NCI-H2171 treated with DMSO at 0.1 percent for 48 hours (cell line): ENCODE measurements at regions not wholly inside any gene's neighbourhood (a gene's known extent, or its start where the extent isn't known, plus 50 kb on each side); places are given as distances from the start of the nearest gene placed in this dataset.

ENCODE experiments used
- DNase-seq: peaks from one replicate; lab custom pipeline; 2025; lab: John Stamatoyannopoulos, UW

GRCh38 chr5:89036704-89037489 is 153.9 kb upstream of the MEF2C start:
- no peak for DNase-seq

- no peak for DNase-seq
Observed at GRCh38 chr5:89036166-89036565, 153.2 kb upstream of the MEF2C start.

- DNase-seq: no peak
Observed at GRCh38 chr5:89034588-89034987, 151.6 kb upstream of the MEF2C start.

GRCh38 chr5:89030798-89031197 is 147.8 kb upstream of the MEF2C start:
- no peak for DNase-seq

- DNase-seq: no peak
Observed at GRCh38 chr5:89028595-89029285, 145.8 kb upstream of the MEF2C start.

- DNase-seq: no peak
Observed at GRCh38 chr5:89024045-89024444, 141.1 kb upstream of the MEF2C start.

- no peak for DNase-seq
Observed at GRCh38 chr5:89020926-89021610, 138.1 kb upstream of the MEF2C start.

- DNase-seq: no peak
Observed at GRCh38 chr5:89016741-89017303, 133.8 kb upstream of the MEF2C start.

GRCh38 chr5:89015409-89015808 is 132.4 kb upstream of the MEF2C start:
- no peak for DNase-seq

GRCh38 chr5:89011778-89012711 is 129.1 kb upstream of the MEF2C start:
- no peak for DNase-seq

GRCh38 chr5:89010512-89010911 is 127.5 kb upstream of the MEF2C start:
- DNase-seq: no peak

GRCh38 chr5:89008291-89008690 is 125.3 kb upstream of the MEF2C start:
- no peak for DNase-seq

- no peak for DNase-seq
Observed at GRCh38 chr5:89005990-89006389, 123.0 kb upstream of the MEF2C start.

GRCh38 chr5:89004379-89004778 is 121.4 kb upstream of the MEF2C start:
- DNase-seq: no peak

- DNase-seq: no peak
Observed at GRCh38 chr5:89003563-89004036, 120.6 kb upstream of the MEF2C start.

GRCh38 chr5:88999853-89000252 is 116.9 kb upstream of the MEF2C start:
- DNase-seq: no peak

GRCh38 chr5:88997937-88998336 is 115.0 kb upstream of the MEF2C start:
- DNase-seq: no peak

GRCh38 chr5:88984040-88984439 is 101.1 kb upstream of the MEF2C start:
- no peak for DNase-seq

GRCh38 chr5:88979726-88980125 is 96.7 kb upstream of the MEF2C start:
- no peak for DNase-seq

GRCh38 chr5:88979244-88979643 is 96.3 kb upstream of the MEF2C start:
- DNase-seq: no peak

GRCh38 chr5:88976914-88977313 is 93.9 kb upstream of the MEF2C start:
- DNase-seq: no peak
